PC-9 (cell line): ENCODE measurements at regions not wholly inside any gene's neighbourhood (a gene's known extent, or its start where the extent isn't known, plus 50 kb on each side); places are given as distances from the start of the nearest gene placed in this dataset.

ENCODE experiments used
- BruUV-seq: library from RNA; stranded (reverse); fragments of 400-500 nt; replicated peaks from 2 replicates; lab custom pipeline; 2021; lab: Mats Ljungman, UMichigan
- CTCF ChIA-PET: fragments of 300-600 bp; sonication (Branson Sonifier 250); formaldehyde crosslinking; loops from one replicate; lab custom pipeline; 2022; ENCODE audit warnings: antibody characterized with exemption; lab: Charles Lee
- POLR2A ChIA-PET: fragments of 300-600 bp; sonication (Branson Sonifier 250); formaldehyde crosslinking; loops from one replicate; lab custom pipeline; 2022; ENCODE audit warnings: antibody characterized with exemption; ENCODE audit not compliant: unreplicated experiment; lab: Charles Lee
- DNase-seq, 2 experiments: peaks; one replicate each; pipeline versions ENCODE4 v3.0.0 to v3.0.0-alpha.2; 2015 to 2022; ENCODE audit warnings: mixed read lengths in 1 of 2
- H2AFZ ChIP-seq: fragments of 200-600 bp; sonication (generic); 2 replicates; pipeline ENCODE4 v1.8.1; 2017; ENCODE audit warnings: antibody characterized with exemption
- H3F3A ChIP-seq: fragments of 200-600 bp; sonication (generic); 2 replicates; pipeline ENCODE4 v1.8.1; 2017; ENCODE audit warnings: antibody characterized with exemption, mild to moderate bottlenecking, low read depth; ENCODE audit not compliant: insufficient read depth
- H3K27ac ChIP-seq: fragments of 200-600 bp; sonication (generic); 2 replicates; pipeline ENCODE4 v1.6.1; 2016; ENCODE audit warnings: mixed run types
- H3K27me3 ChIP-seq: fragments of 200-600 bp; sonication (generic); 2 replicates; pipeline ENCODE4 v1.6.1; 2016; ENCODE audit warnings: low read depth, mixed run types; ENCODE audit not compliant: insufficient read depth
- H3K36me3 ChIP-seq: fragments of 200-600 bp; sonication (generic); 2 replicates; pipeline ENCODE4 v1.6.1; 2016; ENCODE audit warnings: low read depth, mixed run types
- H3K4me1 ChIP-seq: fragments of 200-600 bp; sonication (generic); replicated peaks from 2 replicates; pipeline ENCODE4 v1.6.1; 2016; ENCODE audit warnings: mixed run types; ENCODE audit not compliant: insufficient read depth
- H3K4me2 ChIP-seq: fragments of 200-600 bp; sonication (generic); 2 replicates; pipeline ENCODE4 v1.6.1; 2017; ENCODE audit warnings: mixed run types
- H3K4me3 ChIP-seq: fragments of 200-600 bp; sonication (generic); 2 replicates; pipeline ENCODE4 v1.6.1; 2016; ENCODE audit warnings: mixed run types
- H3K79me2 ChIP-seq: fragments of 200-600 bp; sonication (generic); 2 replicates; pipeline ENCODE4 v1.6.1; 2017; ENCODE audit warnings: low read depth, mixed run types
- H3K9me2 ChIP-seq: fragments of 200-600 bp; sonication (generic); 2 replicates; pipeline ENCODE4 v1.8.1; 2017; ENCODE audit warnings: mild to moderate bottlenecking; ENCODE audit not compliant: insufficient read depth
- H3K9me3 ChIP-seq: fragments of 200-600 bp; sonication (generic); 2 replicates; pipeline ENCODE4 v1.8.1; 2016; ENCODE audit warnings: low read depth; ENCODE audit not compliant: insufficient read depth
- H4K20me1 ChIP-seq: fragments of 200-600 bp; sonication (generic); 2 replicates; pipeline ENCODE4 v1.8.1; 2017; ENCODE audit not compliant: insufficient read depth
- EZH2 ChIP-seq: fragments of 200-600 bp; sonication (generic); IDR thresholded peaks from 2 replicates; pipeline ENCODE4 v1.8.0; 2017; ENCODE audit warnings: antibody characterized with exemption, low read depth
- intact Hi-C: fragments of 100-400 bp; cut with micrococcal nuclease; formaldehyde crosslinking; loops from one replicate; pipeline ENCODE4 v1.10.0; 2022; ENCODE audit not compliant: unreplicated experiment
- TF ChIP-seq, protein P1 (sequence below): fragments of 200-600 bp; sonication (generic); conservative IDR thresholded peaks from 2 replicates; pipeline ENCODE4 v1.6.1; 2017; ENCODE audit warnings: mixed run types, antibody characterized with exemption, mild to moderate bottlenecking, moderate library complexity

DNA sequence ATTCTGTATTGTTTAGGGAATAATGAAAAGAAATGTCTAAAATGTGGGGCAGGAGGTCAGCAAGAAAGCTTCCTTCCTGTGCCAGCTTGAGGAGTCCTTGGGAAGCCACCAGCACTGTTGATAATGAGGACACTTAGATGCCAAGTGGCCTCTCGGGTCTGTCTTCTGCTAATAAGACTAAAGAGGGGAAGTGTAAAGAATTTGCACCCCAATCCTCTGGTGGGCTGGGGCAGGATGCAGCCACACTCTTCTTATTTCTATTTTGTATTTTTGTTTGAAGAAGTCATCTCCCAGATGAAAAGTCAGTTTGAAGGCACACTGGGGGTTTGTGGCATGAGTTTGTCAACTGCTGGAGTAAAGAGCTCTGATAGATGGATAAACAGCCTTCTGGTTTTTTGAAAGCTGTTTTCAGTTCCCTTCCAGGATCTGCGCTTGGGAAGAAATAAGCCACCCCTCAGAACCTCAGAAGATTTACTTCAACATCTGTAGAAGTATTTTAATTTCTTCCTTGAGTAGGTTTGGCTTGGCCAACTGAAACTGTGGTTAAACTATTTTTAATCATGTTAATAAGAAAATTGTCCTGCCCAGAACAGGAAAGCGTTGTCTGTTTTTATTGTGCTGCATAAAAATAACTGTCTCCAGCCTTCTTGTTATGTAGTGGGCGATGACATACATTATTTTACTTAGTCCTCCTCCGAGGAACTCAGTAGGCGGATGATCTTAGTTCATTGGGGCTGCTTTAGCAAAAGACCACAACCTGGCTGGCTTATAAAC lies 128.8 kb upstream of the GPR26 start:
- H3K9me3 ChIP-seq, result no peaks in the 10 kb centered on the region
- no peaks in the 10 kb centered on the region for H3K4me1 ChIP-seq
- no peak overlapping the region for H3K4me3 ChIP-seq
- no peaks in the 10 kb centered on the region for H3K79me2 ChIP-seq
- BruUV-seq, result no TSS peak
- no peak overlapping the region for H3K4me2 ChIP-seq
- H2AFZ ChIP-seq, result no peak overlapping the region
- H3K36me3 ChIP-seq, result no peaks in the 10 kb centered on the region
- intact Hi-C loops, result no loop called here
- H3K27ac ChIP-seq, result no peak overlapping the region
- H3F3A ChIP-seq, result no peaks in the 10 kb centered on the region
- no peak for DNase-seq
- no peak for TF ChIP-seq EZH2
- TF ChIP-seq, protein P1, sequence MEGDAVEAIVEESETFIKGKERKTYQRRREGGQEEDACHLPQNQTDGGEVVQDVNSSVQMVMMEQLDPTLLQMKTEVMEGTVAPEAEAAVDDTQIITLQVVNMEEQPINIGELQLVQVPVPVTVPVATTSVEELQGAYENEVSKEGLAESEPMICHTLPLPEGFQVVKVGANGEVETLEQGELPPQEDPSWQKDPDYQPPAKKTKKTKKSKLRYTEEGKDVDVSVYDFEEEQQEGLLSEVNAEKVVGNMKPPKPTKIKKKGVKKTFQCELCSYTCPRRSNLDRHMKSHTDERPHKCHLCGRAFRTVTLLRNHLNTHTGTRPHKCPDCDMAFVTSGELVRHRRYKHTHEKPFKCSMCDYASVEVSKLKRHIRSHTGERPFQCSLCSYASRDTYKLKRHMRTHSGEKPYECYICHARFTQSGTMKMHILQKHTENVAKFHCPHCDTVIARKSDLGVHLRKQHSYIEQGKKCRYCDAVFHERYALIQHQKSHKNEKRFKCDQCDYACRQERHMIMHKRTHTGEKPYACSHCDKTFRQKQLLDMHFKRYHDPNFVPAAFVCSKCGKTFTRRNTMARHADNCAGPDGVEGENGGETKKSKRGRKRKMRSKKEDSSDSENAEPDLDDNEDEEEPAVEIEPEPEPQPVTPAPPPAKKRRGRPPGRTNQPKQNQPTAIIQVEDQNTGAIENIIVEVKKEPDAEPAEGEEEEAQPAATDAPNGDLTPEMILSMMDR, result no peak
- H3K9me2 ChIP-seq, result no peaks in the 10 kb centered on the region
- H4K20me1 ChIP-seq, result no peaks in the 10 kb centered on the region
- peaks cover 22% of the 10 kb centered on the region; the same call in 1 of the 2 replicates for H3K27me3 ChIP-seq
- CTCF ChIA-PET, result no interaction called here
- POLR2A ChIA-PET, result no interaction called here

DNA sequence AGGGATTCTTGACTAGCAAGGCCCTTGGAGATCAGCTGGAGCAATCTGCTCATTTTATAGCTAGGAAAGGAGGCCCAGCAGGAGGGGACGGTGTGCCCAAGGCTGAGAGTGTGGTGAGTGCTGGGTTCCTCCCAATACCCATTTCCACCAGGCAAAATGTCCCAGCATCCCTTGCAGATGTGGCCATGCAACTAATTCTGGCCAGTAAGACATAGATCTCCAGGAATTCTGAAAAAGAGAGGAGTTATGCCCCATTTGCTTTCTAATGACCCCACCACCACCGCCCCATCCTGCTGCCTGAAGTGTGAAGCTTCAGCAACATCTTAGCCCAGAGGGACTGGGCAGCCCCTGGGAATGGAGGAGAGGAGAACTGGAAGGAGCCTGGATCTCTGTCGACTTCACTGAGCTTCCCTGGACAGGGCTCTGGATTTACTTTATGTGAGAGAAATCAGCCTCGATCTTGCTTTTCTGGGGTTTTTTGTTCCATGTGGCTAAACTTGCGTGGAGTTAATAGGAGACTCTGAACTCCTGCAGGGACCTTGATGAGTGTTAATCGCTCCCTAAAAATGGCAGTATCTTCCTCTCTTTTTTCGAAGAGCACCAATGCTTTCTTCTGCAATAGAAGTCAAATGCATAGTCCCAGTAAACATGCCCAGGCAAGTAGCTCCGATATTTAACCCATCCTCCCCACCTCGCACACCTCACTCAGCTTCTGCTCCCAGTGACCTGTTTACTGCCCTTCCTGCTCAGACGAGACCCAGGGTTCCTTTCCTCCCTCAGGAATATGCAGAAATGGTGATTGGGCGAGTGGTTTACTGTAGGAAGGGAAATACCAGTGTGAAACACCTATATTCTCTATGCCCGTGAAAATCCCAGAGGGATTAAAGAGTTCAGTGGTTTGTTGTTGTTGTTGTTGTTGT lies 127.5 kb upstream of the GPR26 start:
- ChIA-PET CTCF (no interaction called here), POLR2A (no interaction called here)
- BruUV-seq, result no TSS peak

DNA sequence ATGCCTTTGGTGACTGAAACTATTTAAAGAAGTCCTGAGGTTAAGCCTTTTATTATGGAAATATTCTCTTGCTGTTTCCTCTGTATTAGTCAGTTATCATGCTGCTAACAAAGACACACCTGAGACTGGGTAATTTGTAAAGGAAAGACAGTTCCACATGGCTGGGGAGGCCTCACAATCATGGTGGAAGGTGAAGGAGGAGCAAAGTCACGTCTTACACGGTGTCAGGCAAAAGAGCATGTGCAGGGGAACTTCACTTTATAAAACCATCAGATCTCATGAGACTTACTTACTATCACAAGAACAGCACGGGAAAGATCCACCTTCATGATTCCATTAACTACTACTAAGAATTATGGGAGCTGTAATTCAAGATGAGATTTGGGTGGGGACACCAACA lies 121.2 kb upstream of the GPR26 start:
- no peak for DNase-seq
- H3K9me2 ChIP-seq, result no peaks in the 10 kb centered on the region
- H3K4me3 ChIP-seq, result no peak overlapping the region
- no peak for TF ChIP-seq EZH2
- TF ChIP-seq, protein P1, result no peak
- H4K20me1 ChIP-seq, result no peaks in the 10 kb centered on the region
- no peaks in the 10 kb centered on the region for H3F3A ChIP-seq
- no peaks in the 10 kb centered on the region for H3K4me1 ChIP-seq
- CTCF ChIA-PET, result no interaction called here
- intact Hi-C loops, result no loop called here
- no peak overlapping the region for H3K4me2 ChIP-seq
- no peak overlapping the region for H3K27ac ChIP-seq
- H3K36me3 ChIP-seq, result no peaks in the 10 kb centered on the region
- H3K79me2 ChIP-seq, result no peaks in the 10 kb centered on the region
- no peaks in the 10 kb centered on the region for H3K9me3 ChIP-seq
- no TSS peak for BruUV-seq
- POLR2A ChIA-PET, result no interaction called here
- H3K27me3 ChIP-seq, result no peaks in the 10 kb centered on the region
- H2AFZ ChIP-seq, result no peak overlapping the region

More for the DNA sequence above, 127.5 kb upstream of the GPR26 start:
- no peak for DNase-seq
- intact Hi-C loops, result no loop called here
- Histone ChIP-seq H3K4me3 (no peak overlapping the region), H3K4me1 (no peaks in the 10 kb centered on the region), H3K27me3 (peaks cover 17% of the 10 kb centered on the region; the same call in 1 of the 2 replicates), H3K36me3 (no peaks in the 10 kb centered on the region), H3F3A (no peaks in the 10 kb centered on the region), H3K9me2 (no peaks in the 10 kb centered on the region), H3K27ac (no peak overlapping the region), H4K20me1 (no peaks in the 10 kb centered on the region), H3K4me2 (no peak overlapping the region), H3K79me2 (no peaks in the 10 kb centered on the region), H2AFZ (no peak overlapping the region), H3K9me3 (no peaks in the 10 kb centered on the region)
- TF ChIP-seq, protein P1, result no peak
- TF ChIP-seq EZH2, result no peak
